GM12801 (cell line): ENCODE measurements at regions not wholly inside any gene's neighbourhood (a gene's known extent, or its start where the extent isn't known, plus 50 kb on each side); places are given as distances from the start of the nearest gene placed in this dataset.

Experiments used
- CTCF ChIP-seq: IDR thresholded peaks from one replicate; pipeline ENCODE4 v1.5.1; 2011; ENCODE audit warnings: control low read depth; ENCODE audit not compliant: insufficient read length; ENCODE audit errors: extremely low read depth

GRCh38 chr16:65689726-65690125 lies 567.9 kb upstream of the CDH11 start:
- no peak for TF ChIP-seq CTCF

GRCh38 chr16:65688301-65688700 lies 566.4 kb upstream of the CDH11 start:
- TF ChIP-seq CTCF, result no peak

- TF ChIP-seq CTCF, result no peak
Observed at GRCh38 chr16:65684230-65684629, 562.4 kb upstream of the CDH11 start.

GRCh38 chr16:65681406-65681805 lies 559.5 kb upstream of the CDH11 start:
- no peak for TF ChIP-seq CTCF

- no peak for TF ChIP-seq CTCF
Observed at GRCh38 chr16:65679785-65680184, 557.9 kb upstream of the CDH11 start.

GRCh38 chr16:65675161-65675560 lies 553.3 kb upstream of the CDH11 start:
- TF ChIP-seq CTCF, result no peak

- no peak for TF ChIP-seq CTCF
Observed at GRCh38 chr16:65672960-65673359, 551.1 kb upstream of the CDH11 start.

- no peak for TF ChIP-seq CTCF
Observed at GRCh38 chr16:65671071-65671470, 549.2 kb upstream of the CDH11 start.
